ENCODE measurements at regions not wholly inside any gene's neighbourhood (a gene's known extent, or its start where the extent isn't known, plus 50 kb on each side); places are given as distances from the start of the nearest gene placed in this dataset.

GRCh38 chr1:217311269-217311668, 319.6 kb downstream of the GPATCH2 start:
- H3K9me3 ChIP-seq (ENCODE audit: insufficient read depth, low read depth, low read length), result no peaks in the 10 kb centered on the region
- WGBS, result 96% methylated on average over 2 of the region's 2 CpGs
- H3K27me3 ChIP-seq (ENCODE audit: insufficient read depth, low read length), result no peaks in the 10 kb centered on the region
- no peak overlapping the region for H3K27ac ChIP-seq (ENCODE audit: low read depth, low read length)
- no peaks in the 10 kb centered on the region; the same call in 1 of the 2 replicates for H3K4me1 ChIP-seq (ENCODE audit: insufficient read depth, low read length)
- no peaks in the 10 kb centered on the region for H3K36me3 ChIP-seq (ENCODE audit: insufficient read depth, low read length)
- no peak overlapping the region for H3K9ac ChIP-seq (ENCODE audit: low read depth, low read length)
- no peak overlapping the region for H3K4me3 ChIP-seq (ENCODE audit: low read length)

- Histone ChIP-seq H3K36me3 (ENCODE audit: insufficient read depth, low read length) (no peaks in the 10 kb centered on the region), H3K27me3 (ENCODE audit: insufficient read depth, low read length) (no peaks in the 10 kb centered on the region), H3K27ac (ENCODE audit: low read depth, low read length) (no peak overlapping the region), H3K4me3 (ENCODE audit: low read length) (no peak overlapping the region), H3K4me1 (ENCODE audit: insufficient read depth, low read length) (no peaks in the 10 kb centered on the region), H3K9me3 (ENCODE audit: insufficient read depth, low read depth, low read length) (no peaks in the 10 kb centered on the region), H3K9ac (ENCODE audit: low read depth, low read length) (no peak overlapping the region)
- WGBS, result 83% methylated on average over 1 of the region's 1 CpG
Observed at GRCh38 chr1:217281332-217281731, 349.6 kb downstream of the GPATCH2 start.

- Histone ChIP-seq H3K4me1 (ENCODE audit: insufficient read depth, low read length) (no peaks in the 10 kb centered on the region), H3K9ac (ENCODE audit: low read depth, low read length) (no peak overlapping the region), H3K36me3 (ENCODE audit: insufficient read depth, low read length) (no peaks in the 10 kb centered on the region), H3K27ac (ENCODE audit: low read depth, low read length) (no peak overlapping the region), H3K9me3 (ENCODE audit: insufficient read depth, low read depth, low read length) (no peaks in the 10 kb centered on the region), H3K27me3 (ENCODE audit: insufficient read depth, low read length) (no peaks in the 10 kb centered on the region), H3K4me3 (ENCODE audit: low read length) (no peak overlapping the region)
- 95% methylated on average over 6 of the region's 6 CpGs for WGBS
Observed at GRCh38 chr1:217275655-217276398, 355.1 kb downstream of the GPATCH2 start.

GRCh38 chr1:217274927-217275654, 355.8 kb downstream of the GPATCH2 start:
- no peaks in the 10 kb centered on the region for H3K4me1 ChIP-seq (ENCODE audit: insufficient read depth, low read length)
- no peaks in the 10 kb centered on the region for H3K27me3 ChIP-seq (ENCODE audit: insufficient read depth, low read length)
- H3K27ac ChIP-seq (ENCODE audit: low read depth, low read length), result no peak overlapping the region
- no peak overlapping the region for H3K4me3 ChIP-seq (ENCODE audit: low read length)
- no peaks in the 10 kb centered on the region for H3K36me3 ChIP-seq (ENCODE audit: insufficient read depth, low read length)
- 98% methylated on average over 2 of the region's 2 CpGs for WGBS
- H3K9ac ChIP-seq (ENCODE audit: low read depth, low read length), result no peak overlapping the region
- no peaks in the 10 kb centered on the region for H3K9me3 ChIP-seq (ENCODE audit: insufficient read depth, low read depth, low read length)

GRCh38 chr1:217274416-217274815, 356.5 kb downstream of the GPATCH2 start:
- Histone ChIP-seq H3K9ac (ENCODE audit: low read depth, low read length) (no peak overlapping the region), H3K9me3 (ENCODE audit: insufficient read depth, low read depth, low read length) (no peaks in the 10 kb centered on the region), H3K27me3 (ENCODE audit: insufficient read depth, low read length) (no peaks in the 10 kb centered on the region), H3K36me3 (ENCODE audit: insufficient read depth, low read length) (no peaks in the 10 kb centered on the region), H3K27ac (ENCODE audit: low read depth, low read length) (no peak overlapping the region), H3K4me1 (ENCODE audit: insufficient read depth, low read length) (no peaks in the 10 kb centered on the region), H3K4me3 (ENCODE audit: low read length) (no peak overlapping the region)

GRCh38 chr1:217273866-217274265, 357.0 kb downstream of the GPATCH2 start:
- Histone ChIP-seq H3K9me3 (ENCODE audit: insufficient read depth, low read depth, low read length) (no peaks in the 10 kb centered on the region), H3K9ac (ENCODE audit: low read depth, low read length) (no peak overlapping the region), H3K27me3 (ENCODE audit: insufficient read depth, low read length) (no peaks in the 10 kb centered on the region), H3K4me1 (ENCODE audit: insufficient read depth, low read length) (no peaks in the 10 kb centered on the region), H3K36me3 (ENCODE audit: insufficient read depth, low read length) (no peaks in the 10 kb centered on the region), H3K27ac (ENCODE audit: low read depth, low read length) (no peak overlapping the region), H3K4me3 (ENCODE audit: low read length) (no peak overlapping the region)
- WGBS, result 95% methylated on average over 10 of the region's 10 CpGs

- Histone ChIP-seq H3K4me3 (ENCODE audit: low read length) (no peak overlapping the region), H3K27ac (ENCODE audit: low read depth, low read length) (no peak overlapping the region), H3K27me3 (ENCODE audit: insufficient read depth, low read length) (no peaks in the 10 kb centered on the region), H3K9me3 (ENCODE audit: insufficient read depth, low read depth, low read length) (no peaks in the 10 kb centered on the region), H3K9ac (ENCODE audit: low read depth, low read length) (no peak overlapping the region), H3K4me1 (ENCODE audit: insufficient read depth, low read length) (no peaks in the 10 kb centered on the region; the same call in 1 of the 2 replicates), H3K36me3 (ENCODE audit: insufficient read depth, low read length) (no peaks in the 10 kb centered on the region)
- 92% methylated on average over 1 of the region's 2 CpGs for WGBS
Observed at GRCh38 chr1:217272385-217272784, 358.5 kb downstream of the GPATCH2 start.

GRCh38 chr1:217270101-217270500, 360.8 kb downstream of the GPATCH2 start:
- Histone ChIP-seq H3K27ac (ENCODE audit: low read depth, low read length) (no peak overlapping the region), H3K9ac (ENCODE audit: low read depth, low read length) (no peak overlapping the region), H3K27me3 (ENCODE audit: insufficient read depth, low read length) (no peaks in the 10 kb centered on the region)

GRCh38 chr1:217268058-217268457, 362.8 kb downstream of the GPATCH2 start:
- Histone ChIP-seq H3K27me3 (ENCODE audit: insufficient read depth, low read length) (no peaks in the 10 kb centered on the region), H3K36me3 (ENCODE audit: insufficient read depth, low read length) (no peaks in the 10 kb centered on the region), H3K27ac (ENCODE audit: low read depth, low read length) (no peak overlapping the region), H3K9me3 (ENCODE audit: insufficient read depth, low read depth, low read length) (no peaks in the 10 kb centered on the region), H3K9ac (ENCODE audit: low read depth, low read length) (no peak overlapping the region), H3K4me3 (ENCODE audit: low read length) (no peak overlapping the region), H3K4me1 (ENCODE audit: insufficient read depth, low read length) (no peaks in the 10 kb centered on the region; the same call in 1 of the 2 replicates)
- 95% methylated on average over 5 of the region's 5 CpGs for WGBS

More at GRCh38 chr1:217270101-217270500, 360.8 kb downstream of the GPATCH2 start:
- Histone ChIP-seq H3K4me1 (ENCODE audit: insufficient read depth, low read length) (no peaks in the 10 kb centered on the region; the same call in 1 of the 2 replicates), H3K4me3 (ENCODE audit: low read length) (no peak overlapping the region), H3K9me3 (ENCODE audit: insufficient read depth, low read depth, low read length) (no peaks in the 10 kb centered on the region), H3K36me3 (ENCODE audit: insufficient read depth, low read length) (no peaks in the 10 kb centered on the region)
- WGBS, result 81% methylated on average over 4 of the region's 4 CpGs

GRCh38 chr1:217261636-217262035, 369.3 kb downstream of the GPATCH2 start:
- no peak overlapping the region for H3K4me3 ChIP-seq (ENCODE audit: low read length)
- 83% methylated on average over 1 of the region's 2 CpGs for WGBS
- H3K27ac ChIP-seq (ENCODE audit: low read depth, low read length), result no peak overlapping the region
- H3K27me3 ChIP-seq (ENCODE audit: insufficient read depth, low read length), result no peaks in the 10 kb centered on the region
- no peak overlapping the region for H3K9ac ChIP-seq (ENCODE audit: low read depth, low read length)
- H3K36me3 ChIP-seq (ENCODE audit: insufficient read depth, low read length), result no peaks in the 10 kb centered on the region
- no peaks in the 10 kb centered on the region for H3K4me1 ChIP-seq (ENCODE audit: insufficient read depth, low read length)
- H3K9me3 ChIP-seq (ENCODE audit: insufficient read depth, low read depth, low read length), result no peaks in the 10 kb centered on the region

- Histone ChIP-seq H3K27me3 (ENCODE audit: insufficient read depth, low read length) (no peaks in the 10 kb centered on the region), H3K36me3 (ENCODE audit: insufficient read depth, low read length) (no peaks in the 10 kb centered on the region), H3K9ac (ENCODE audit: low read depth, low read length) (no peak overlapping the region), H3K4me3 (ENCODE audit: low read length) (no peak overlapping the region), H3K27ac (ENCODE audit: low read depth, low read length) (no peak overlapping the region), H3K4me1 (ENCODE audit: insufficient read depth, low read length) (no peaks in the 10 kb centered on the region), H3K9me3 (ENCODE audit: insufficient read depth, low read depth, low read length) (no peaks in the 10 kb centered on the region)
- 94% methylated on average over 1 of the region's 1 CpG for WGBS
Observed at GRCh38 chr1:217260676-217261075, 370.2 kb downstream of the GPATCH2 start.
